AG10803 (cell line): ENCODE measurements at regions not wholly inside any gene's neighbourhood (a gene's known extent, or its start where the extent isn't known, plus 50 kb on each side); places are given as distances from the start of the nearest gene placed in this dataset.

ENCODE experiments used
- DNase-seq: peaks from one replicate; pipeline ENCODE4 v3.0.0; 2010; ENCODE audit warnings: low read depth
- H3K4me3 ChIP-seq: 2 replicates; pipeline ENCODE4 v1.5.1; 2011; ENCODE audit warnings: mild to moderate bottlenecking, low read length, control low read depth
- TF ChIP-seq, protein P1 (sequence below): conservative IDR thresholded peaks from 2 replicates; pipeline ENCODE4 v1.5.1; 2011; ENCODE audit warnings: mild to moderate bottlenecking, low read length, control low read depth, inconsistent platforms

- no peak overlapping the region for H3K4me3 ChIP-seq
- DNase-seq = no peak
- TF ChIP-seq, protein P1, sequence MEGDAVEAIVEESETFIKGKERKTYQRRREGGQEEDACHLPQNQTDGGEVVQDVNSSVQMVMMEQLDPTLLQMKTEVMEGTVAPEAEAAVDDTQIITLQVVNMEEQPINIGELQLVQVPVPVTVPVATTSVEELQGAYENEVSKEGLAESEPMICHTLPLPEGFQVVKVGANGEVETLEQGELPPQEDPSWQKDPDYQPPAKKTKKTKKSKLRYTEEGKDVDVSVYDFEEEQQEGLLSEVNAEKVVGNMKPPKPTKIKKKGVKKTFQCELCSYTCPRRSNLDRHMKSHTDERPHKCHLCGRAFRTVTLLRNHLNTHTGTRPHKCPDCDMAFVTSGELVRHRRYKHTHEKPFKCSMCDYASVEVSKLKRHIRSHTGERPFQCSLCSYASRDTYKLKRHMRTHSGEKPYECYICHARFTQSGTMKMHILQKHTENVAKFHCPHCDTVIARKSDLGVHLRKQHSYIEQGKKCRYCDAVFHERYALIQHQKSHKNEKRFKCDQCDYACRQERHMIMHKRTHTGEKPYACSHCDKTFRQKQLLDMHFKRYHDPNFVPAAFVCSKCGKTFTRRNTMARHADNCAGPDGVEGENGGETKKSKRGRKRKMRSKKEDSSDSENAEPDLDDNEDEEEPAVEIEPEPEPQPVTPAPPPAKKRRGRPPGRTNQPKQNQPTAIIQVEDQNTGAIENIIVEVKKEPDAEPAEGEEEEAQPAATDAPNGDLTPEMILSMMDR = no peak
Observed at GRCh38 chr2:196367633-196368032, 196.3 kb upstream of the STK17B start.

GRCh38 chr2:196368546-196369225, 197.3 kb upstream of the STK17B start:
- TF ChIP-seq, protein P1 = no peak
- H3K4me3 ChIP-seq = no peak overlapping the region
- DNase-seq = no peak

DNA sequence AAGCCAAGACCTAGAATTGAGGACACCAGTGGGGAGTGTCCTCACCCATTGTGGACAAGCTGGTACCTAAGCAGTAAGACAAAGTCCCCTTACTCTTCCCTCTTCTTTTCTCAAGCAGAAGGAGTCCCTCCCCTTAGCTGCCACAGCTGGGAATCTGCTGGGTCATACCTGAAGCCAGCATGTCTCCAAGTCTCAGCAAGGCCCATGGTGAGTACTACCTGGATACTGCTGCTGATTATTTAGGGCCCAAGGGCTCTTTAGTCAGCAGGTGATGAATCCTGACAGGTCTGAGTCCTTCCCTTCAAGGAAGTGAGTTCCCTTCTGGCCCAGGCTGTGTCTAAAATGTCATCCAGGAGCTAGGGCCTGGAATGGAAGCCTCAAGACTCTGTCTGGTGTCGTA, 198.6 kb upstream of the STK17B start:
- H3K4me3 ChIP-seq = no peak overlapping the region
- TF ChIP-seq, protein P1 = no peak
- no peak for DNase-seq

GRCh38 chr2:196370381-196370780, 199.0 kb upstream of the STK17B start:
- no peak for DNase-seq
- TF ChIP-seq, protein P1 = no peak
- H3K4me3 ChIP-seq = no peak overlapping the region

DNA sequence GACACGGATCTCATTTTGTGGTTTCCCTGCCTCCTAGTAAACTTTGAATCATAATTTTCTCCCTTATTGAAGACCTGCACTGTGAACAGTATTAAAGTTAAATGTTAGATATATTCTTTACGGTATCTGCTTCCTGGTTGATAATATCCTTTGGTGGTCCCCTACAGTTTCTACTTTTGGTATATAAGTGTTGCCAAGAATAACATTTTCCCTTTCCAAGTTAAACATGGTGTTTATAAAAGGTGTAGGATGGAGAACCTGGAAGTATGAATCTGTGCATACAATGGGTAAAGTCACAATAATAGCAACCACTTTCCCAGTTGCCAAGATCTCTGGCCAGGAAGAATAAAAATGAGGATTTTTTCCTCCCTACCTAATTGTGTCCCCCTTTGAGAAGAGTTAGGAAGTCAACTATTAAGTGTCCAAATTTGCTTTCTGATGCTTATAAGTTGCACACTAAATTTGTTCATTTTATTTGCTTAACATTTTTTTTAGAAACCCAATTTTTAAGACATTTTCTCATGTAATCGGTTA, 201.0 kb upstream of the STK17B start:
- DNase-seq = no peak
- TF ChIP-seq, protein P1 = no peak
- H3K4me3 ChIP-seq = no peak overlapping the region

DNA sequence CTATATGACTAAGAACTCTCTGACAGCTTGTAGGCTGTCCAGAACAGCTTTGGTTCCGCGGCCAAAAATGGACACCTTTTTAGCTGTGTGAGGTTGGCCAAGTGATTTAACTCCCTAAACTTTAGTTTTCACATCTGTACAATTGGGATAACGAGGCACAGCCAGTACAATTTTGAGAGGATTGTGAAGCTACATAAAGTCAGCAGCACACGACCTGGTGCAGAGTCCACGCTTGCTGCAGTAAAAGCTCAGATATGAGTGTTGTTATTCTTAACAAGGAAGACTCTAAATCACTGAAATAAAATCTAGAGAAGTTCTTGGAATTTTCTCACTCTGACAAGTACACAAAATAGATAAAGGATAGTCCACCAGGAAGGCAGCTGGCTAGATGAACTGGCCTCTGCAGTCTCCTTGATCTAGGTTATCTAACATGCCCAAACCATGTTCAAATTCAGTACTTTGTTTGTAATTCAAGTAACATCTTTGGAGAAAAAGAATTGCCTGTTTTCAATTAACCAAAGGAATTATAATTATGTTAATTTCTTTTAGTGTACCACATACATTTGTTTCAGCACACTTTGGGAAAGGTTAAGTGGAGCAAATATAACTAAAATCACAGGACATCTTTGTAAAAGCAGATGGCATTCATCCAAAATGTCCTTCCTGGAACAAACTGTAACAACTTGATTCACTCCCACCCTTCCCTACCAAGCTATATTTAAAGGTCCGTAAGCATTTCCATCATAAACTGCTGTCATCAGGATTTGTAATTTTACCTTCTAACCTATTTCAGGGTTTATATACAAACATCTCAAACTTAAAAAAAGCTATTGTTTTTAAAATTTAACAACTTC, 201.7 kb upstream of the STK17B start:
- DNase-seq = no peak
- TF ChIP-seq, protein P1 = no peak
- H3K4me3 ChIP-seq = no peak overlapping the region
